Epithelial cell of prostate (primary cell): ENCODE measurements at regions not wholly inside any gene's neighbourhood (a gene's known extent, or its start where the extent isn't known, plus 50 kb on each side); places are given as distances from the start of the nearest gene placed in this dataset.

Experiments
- DNase-seq: peaks from one replicate; pipeline ENCODE4 v3.0.0-alpha.2; 2011; ENCODE audit warnings: low read depth, low spot score
- H3K27ac ChIP-seq: fragments of 450-650 bp; 2 replicates; pipeline ENCODE4 v1.5.1; 2017; ENCODE audit warnings: mild to moderate bottlenecking

GRCh38 chr9:27625751-27626150, 52.5 kb upstream of the C9orf72 start:
- peak overlapping the region; percentile 55 for H3K27ac ChIP-seq
- no peak for DNase-seq

- H3K27ac ChIP-seq: peak overlapping the region; percentile 55
- peak; percentile 43 for DNase-seq
Measured at GRCh38 chr9:27626244-27627187, 53.2 kb upstream of the C9orf72 start.

- no peak for DNase-seq
- peak overlapping the region; percentile 55 for H3K27ac ChIP-seq
Measured at GRCh38 chr9:27627188-27627564, 53.9 kb upstream of the C9orf72 start.

GRCh38 chr9:27628311-27628710, 55.0 kb upstream of the C9orf72 start:
- H3K27ac ChIP-seq: no peak overlapping the region
- no peak for DNase-seq

- no peak overlapping the region for H3K27ac ChIP-seq
- DNase-seq: no peak
Measured at GRCh38 chr9:27629425-27629824, 56.1 kb upstream of the C9orf72 start.

- DNase-seq: peak; percentile 82
- H3K27ac ChIP-seq: peak overlapping the region; percentile 25
Measured at GRCh38 chr9:27632254-27632653, 59.0 kb upstream of the C9orf72 start.

- no peak overlapping the region for H3K27ac ChIP-seq
Measured at GRCh38 chr9:27633764-27634163, 60.5 kb upstream of the C9orf72 start.

GRCh38 chr9:27634879-27635278, 61.6 kb upstream of the C9orf72 start:
- H3K27ac ChIP-seq: no peak overlapping the region
- no peak for DNase-seq

More at GRCh38 chr9:27633764-27634163, 60.5 kb upstream of the C9orf72 start:
- DNase-seq: no peak

- no peak for DNase-seq
- H3K27ac ChIP-seq: no peak overlapping the region
Measured at GRCh38 chr9:27638716-27639115, 65.4 kb upstream of the C9orf72 start.

- H3K27ac ChIP-seq: no peak overlapping the region
- DNase-seq: no peak
Measured at GRCh38 chr9:27645161-27645840, 72.0 kb upstream of the C9orf72 start.

GRCh38 chr9:27653246-27653645, 80.0 kb upstream of the C9orf72 start:
- H3K27ac ChIP-seq: no peak overlapping the region

GRCh38 chr9:27653957-27654356, 80.7 kb upstream of the C9orf72 start:
- no peak overlapping the region for H3K27ac ChIP-seq
- DNase-seq: no peak

More at GRCh38 chr9:27653246-27653645, 80.0 kb upstream of the C9orf72 start:
- no peak for DNase-seq

GRCh38 chr9:27654629-27655285, 81.5 kb upstream of the C9orf72 start:
- H3K27ac ChIP-seq: no peak overlapping the region
- DNase-seq: no peak

- no peak overlapping the region for H3K27ac ChIP-seq
- no peak for DNase-seq
Measured at GRCh38 chr9:27655441-27655840, 82.2 kb upstream of the C9orf72 start.

- DNase-seq: no peak
Measured at GRCh38 chr9:27659001-27659400, 85.7 kb upstream of the C9orf72 start.

GRCh38 chr9:27659571-27659970, 86.3 kb upstream of the C9orf72 start:
- H3K27ac ChIP-seq: no peak overlapping the region
- no peak for DNase-seq

More at GRCh38 chr9:27659001-27659400, 85.7 kb upstream of the C9orf72 start:
- no peak overlapping the region for H3K27ac ChIP-seq

- no peak for DNase-seq
- H3K27ac ChIP-seq: no peak overlapping the region
Measured at GRCh38 chr9:27660148-27660547, 86.9 kb upstream of the C9orf72 start.

- H3K27ac ChIP-seq: no peak overlapping the region
- DNase-seq: no peak
Measured at GRCh38 chr9:27663526-27663925, 90.2 kb upstream of the C9orf72 start.

GRCh38 chr9:27664121-27664779, 91.0 kb upstream of the C9orf72 start:
- DNase-seq: no peak
- no peak overlapping the region for H3K27ac ChIP-seq

- no peak overlapping the region for H3K27ac ChIP-seq
- no peak for DNase-seq
Measured at GRCh38 chr9:27665136-27665535, 91.9 kb upstream of the C9orf72 start.
